OCI-LY1 (cell line): ENCODE measurements at regions not wholly inside any gene's neighbourhood (a gene's known extent, or its start where the extent isn't known, plus 50 kb on each side); places are given as distances from the start of the nearest gene placed in this dataset.

Experiments
- H2AFZ ChIP-seq: fragments of 200-600 bp; sonication (generic), shearing (Covaris generic); 2 replicates; pipeline ENCODE4 v1.6.0; 2014; ENCODE audit warnings: antibody characterized with exemption, mild to moderate bottlenecking, low read length
- H3F3A ChIP-seq: fragments of 200-600 bp; sonication (generic), shearing (Covaris generic); 2 replicates; pipeline ENCODE4 v1.6.0; 2014; ENCODE audit warnings: mild to moderate bottlenecking, antibody characterized with exemption, low read length, moderate library complexity; ENCODE audit not compliant: insufficient read depth
- H3K27ac ChIP-seq: fragments of 200-600 bp; sonication (generic); 2 replicates; pipeline ENCODE4 v1.5.1; 2014; ENCODE audit warnings: low read length, mixed run types, mild to moderate bottlenecking, low read depth; ENCODE audit not compliant: poor library complexity, severe bottlenecking
- H3K27me3 ChIP-seq: fragments of 200-600 bp; sonication (generic); 2 replicates; pipeline ENCODE4 v1.6.0; 2014; ENCODE audit warnings: antibody characterized with exemption, mild to moderate bottlenecking, low read length, moderate library complexity; ENCODE audit not compliant: insufficient read depth
- H3K36me3 ChIP-seq: fragments of 200-600 bp; sonication (generic); 2 replicates; pipeline ENCODE4 v1.6.1; 2014; ENCODE audit warnings: mild to moderate bottlenecking, antibody characterized with exemption, low read length, moderate library complexity, mixed read lengths; ENCODE audit not compliant: insufficient read depth
- H3K4me1 ChIP-seq: fragments of 200-600 bp; sonication (generic); 2 replicates; pipeline ENCODE4 v1.5.1; 2014; ENCODE audit warnings: mild to moderate bottlenecking, low read length, moderate library complexity; ENCODE audit not compliant: insufficient read depth, severe bottlenecking
- H3K4me2 ChIP-seq: fragments of 200-600 bp; sonication (generic), shearing (Covaris generic); 2 replicates; pipeline ENCODE4 v1.6.1; 2014; ENCODE audit warnings: low read length
- H3K4me3 ChIP-seq: fragments of 200-600 bp; sonication (generic); 2 replicates; pipeline ENCODE4 v1.5.1; 2014; ENCODE audit warnings: low read length, low read depth, mild to moderate bottlenecking, mixed read lengths; ENCODE audit not compliant: poor library complexity, severe bottlenecking
- H3K79me2 ChIP-seq: fragments of 200-600 bp; shearing (Covaris generic); 2 replicates; pipeline ENCODE4 v1.6.1; 2016; ENCODE audit warnings: mixed run types, low read length, mixed read lengths; ENCODE audit not compliant: insufficient read depth
- H3K9ac ChIP-seq: fragments of 200-600 bp; sonication (generic), shearing (Covaris generic); 2 replicates; pipeline ENCODE4 v1.6.1; 2014; ENCODE audit warnings: mild to moderate bottlenecking, low read length, mixed read lengths
- H3K9me2 ChIP-seq: fragments of 200-600 bp; sonication (generic), shearing (Covaris generic); 2 replicates; pipeline ENCODE4 v1.6.1; 2014; ENCODE audit warnings: low read depth, mild to moderate bottlenecking, low read length, mixed read lengths
- H3K9me3 ChIP-seq: fragments of 200-600 bp; shearing (Covaris generic); 2 replicates; pipeline ENCODE4 v1.6.1; 2014; ENCODE audit warnings: low read length, mixed read lengths
- H4K20me1 ChIP-seq: fragments of 200-600 bp; sonication (generic), shearing (Covaris generic); 2 replicates; pipeline ENCODE4 v1.6.0; 2016; ENCODE audit warnings: mild to moderate bottlenecking, low read length; ENCODE audit not compliant: insufficient read depth
- CTCF ChIP-seq: fragments of 200-600 bp; sonication (generic), shearing (Covaris generic); IDR thresholded peaks from 2 replicates; pipeline ENCODE4 v1.5.1; 2017; ENCODE audit warnings: mild to moderate bottlenecking, antibody characterized with exemption, low read length, moderate library complexity, mixed read lengths
- EZH2 ChIP-seq: fragments of 200-600 bp; sonication (generic), shearing (Covaris generic); IDR thresholded peaks from 2 replicates; pipeline ENCODE4 v1.8.0; 2017; ENCODE audit warnings: borderline replicate concordance, mixed run types, mild to moderate bottlenecking, antibody characterized with exemption, low read length, moderate library complexity, mixed read lengths

GRCh38 chr3:117748131-117748530 is 1038.6 kb downstream of the TUSC7 start:
- Histone ChIP-seq H3K9ac (no peak overlapping the region), H3K27me3 (no peaks in the 10 kb centered on the region), H3K36me3 (no peaks in the 10 kb centered on the region), H2AFZ (no peak overlapping the region), H3K4me2 (no peak overlapping the region), H3K9me2 (no peaks in the 10 kb centered on the region), H3K9me3 (no peaks in the 10 kb centered on the region), H3K4me1 (no peaks in the 10 kb centered on the region), H3K4me3 (no peak overlapping the region), H4K20me1 (no peaks in the 10 kb centered on the region), H3K79me2 (no peaks in the 10 kb centered on the region), H3F3A (no peaks in the 10 kb centered on the region), H3K27ac (no peak overlapping the region)
- TF ChIP-seq EZH2 (no peak), CTCF (no peak)

GRCh38 chr3:117750674-117751269 is 1041.2 kb downstream of the TUSC7 start:
- Histone ChIP-seq H3K79me2 (no peaks in the 10 kb centered on the region), H3K36me3 (no peaks in the 10 kb centered on the region), H3K27me3 (no peaks in the 10 kb centered on the region), H3F3A (no peaks in the 10 kb centered on the region), H3K4me2 (no peak overlapping the region), H3K4me3 (no peak overlapping the region), H3K9me3 (no peaks in the 10 kb centered on the region), H3K9me2 (no peaks in the 10 kb centered on the region), H3K27ac (no peak overlapping the region), H2AFZ (no peak overlapping the region), H4K20me1 (no peaks in the 10 kb centered on the region), H3K9ac (no peak overlapping the region), H3K4me1 (no peaks in the 10 kb centered on the region)
- TF ChIP-seq EZH2 (no peak), CTCF (no peak)

GRCh38 chr3:117751651-117752050 is 1042.1 kb downstream of the TUSC7 start:
- no peak overlapping the region for H3K4me3 ChIP-seq
- H3K79me2 ChIP-seq, result no peaks in the 10 kb centered on the region
- no peak for TF ChIP-seq EZH2
- no peak for TF ChIP-seq CTCF
- no peaks in the 10 kb centered on the region for H3K4me1 ChIP-seq
- H3F3A ChIP-seq, result no peaks in the 10 kb centered on the region
- H3K27me3 ChIP-seq, result no peaks in the 10 kb centered on the region
- H3K9me2 ChIP-seq, result no peaks in the 10 kb centered on the region
- no peak overlapping the region for H3K9ac ChIP-seq
- no peak overlapping the region for H3K27ac ChIP-seq
- no peaks in the 10 kb centered on the region for H4K20me1 ChIP-seq
- H3K36me3 ChIP-seq, result no peaks in the 10 kb centered on the region
- H3K4me2 ChIP-seq, result no peak overlapping the region
- H2AFZ ChIP-seq, result no peak overlapping the region
- no peaks in the 10 kb centered on the region for H3K9me3 ChIP-seq
